ENCODE measurements at regions not wholly inside any gene's neighbourhood (a gene's known extent, or its start where the extent isn't known, plus 50 kb on each side); places are given as distances from the start of the nearest gene placed in this dataset.

DNA sequence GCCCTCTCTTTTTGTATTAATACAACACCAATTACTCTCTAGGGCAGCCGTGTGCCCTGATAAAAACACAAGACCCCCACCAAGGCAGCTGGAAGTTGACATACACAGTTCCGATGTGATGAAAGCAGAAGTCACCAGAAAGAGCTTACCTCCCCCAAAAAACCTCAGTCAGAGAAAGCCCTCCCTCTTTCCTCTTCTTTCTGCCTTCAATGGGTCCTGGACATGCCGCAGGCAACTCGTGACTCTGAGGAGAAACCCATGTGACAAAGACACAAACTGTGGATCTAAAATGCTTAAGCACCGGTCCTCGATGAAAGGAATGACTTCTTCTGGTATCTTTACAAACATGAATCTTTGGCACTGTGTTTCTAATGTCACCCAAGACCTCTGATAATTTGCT is 117.7 kb upstream of the CCDC28A start:
- TF ChIP-seq, protein P1, sequence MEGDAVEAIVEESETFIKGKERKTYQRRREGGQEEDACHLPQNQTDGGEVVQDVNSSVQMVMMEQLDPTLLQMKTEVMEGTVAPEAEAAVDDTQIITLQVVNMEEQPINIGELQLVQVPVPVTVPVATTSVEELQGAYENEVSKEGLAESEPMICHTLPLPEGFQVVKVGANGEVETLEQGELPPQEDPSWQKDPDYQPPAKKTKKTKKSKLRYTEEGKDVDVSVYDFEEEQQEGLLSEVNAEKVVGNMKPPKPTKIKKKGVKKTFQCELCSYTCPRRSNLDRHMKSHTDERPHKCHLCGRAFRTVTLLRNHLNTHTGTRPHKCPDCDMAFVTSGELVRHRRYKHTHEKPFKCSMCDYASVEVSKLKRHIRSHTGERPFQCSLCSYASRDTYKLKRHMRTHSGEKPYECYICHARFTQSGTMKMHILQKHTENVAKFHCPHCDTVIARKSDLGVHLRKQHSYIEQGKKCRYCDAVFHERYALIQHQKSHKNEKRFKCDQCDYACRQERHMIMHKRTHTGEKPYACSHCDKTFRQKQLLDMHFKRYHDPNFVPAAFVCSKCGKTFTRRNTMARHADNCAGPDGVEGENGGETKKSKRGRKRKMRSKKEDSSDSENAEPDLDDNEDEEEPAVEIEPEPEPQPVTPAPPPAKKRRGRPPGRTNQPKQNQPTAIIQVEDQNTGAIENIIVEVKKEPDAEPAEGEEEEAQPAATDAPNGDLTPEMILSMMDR (IDR thresholded peaks at IDR 0.05; ENCODE audit: unreplicated experiment in 3 of 3), result no peak
- H3K4me3 Mint-ChIP-seq, result no peak overlapping the region
- peaks cover 22% of the 10 kb centered on the region for H3K4me1 Mint-ChIP-seq
- H3K36me3 Mint-ChIP-seq (ENCODE audit: low read depth), result no peaks in the 10 kb centered on the region
- H3K27me3 Mint-ChIP-seq (ENCODE audit: low read depth), result no peaks in the 10 kb centered on the region
- no peak overlapping the region for H3K27ac Mint-ChIP-seq
- H3K9me3 Mint-ChIP-seq, result no peaks in the 10 kb centered on the region

- no peak overlapping the region for H3K4me3 Mint-ChIP-seq
- H3K27me3 Mint-ChIP-seq (ENCODE audit: low read depth), result no peaks in the 10 kb centered on the region
- H3K4me1 Mint-ChIP-seq, result peaks cover 22% of the 10 kb centered on the region
- no peaks in the 10 kb centered on the region for H3K36me3 Mint-ChIP-seq (ENCODE audit: low read depth)
- TF ChIP-seq, protein P1 (IDR thresholded peaks at IDR 0.05; ENCODE audit: unreplicated experiment in 3 of 3), result no peak
- no peaks in the 10 kb centered on the region for H3K9me3 Mint-ChIP-seq
- no peak overlapping the region for H3K27ac Mint-ChIP-seq
These were observed 117.1 kb upstream of the CCDC28A start for GRCh38 chr6:138656364-138657064.

DNA sequence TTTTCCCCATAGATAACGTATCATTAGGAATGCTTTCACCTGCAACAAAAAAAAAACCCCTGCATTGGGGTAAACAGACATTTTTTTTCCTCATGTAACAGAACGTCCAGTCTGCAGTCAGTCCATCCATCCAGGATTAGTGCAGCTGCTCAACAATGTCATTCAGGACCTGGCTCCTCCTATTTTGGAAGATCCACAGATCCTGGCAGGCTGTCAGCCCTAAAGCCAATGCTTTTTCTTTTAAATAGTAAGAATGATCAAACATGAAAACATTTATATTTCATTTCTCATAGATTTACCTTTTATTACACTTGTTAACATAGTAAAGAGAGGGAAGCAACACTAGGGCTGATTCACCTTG is 116.5 kb upstream of the CCDC28A start:
- Mint-ChIP-seq H3K4me3 (no peak overlapping the region), H3K27me3 (ENCODE audit: low read depth) (no peaks in the 10 kb centered on the region), H3K4me1 (peaks cover 22% of the 10 kb centered on the region), H3K36me3 (ENCODE audit: low read depth) (no peaks in the 10 kb centered on the region), H3K27ac (no peak overlapping the region), H3K9me3 (no peaks in the 10 kb centered on the region)
- TF ChIP-seq, protein P1 (IDR thresholded peaks at IDR 0.05; ENCODE audit: unreplicated experiment in 3 of 3), result no peak

- H3K4me1 Mint-ChIP-seq, result peaks cover 16% of the 10 kb centered on the region
- no peak overlapping the region for H3K27ac Mint-ChIP-seq
- H3K4me3 Mint-ChIP-seq, result no peak overlapping the region
- no peaks in the 10 kb centered on the region for H3K36me3 Mint-ChIP-seq (ENCODE audit: low read depth)
- TF ChIP-seq, protein P1 (IDR thresholded peaks at IDR 0.05; ENCODE audit: unreplicated experiment in 3 of 3), result no peak
- no peaks in the 10 kb centered on the region for H3K27me3 Mint-ChIP-seq (ENCODE audit: low read depth)
- H3K9me3 Mint-ChIP-seq, result no peaks in the 10 kb centered on the region
These were observed 113.6 kb upstream of the CCDC28A start for GRCh38 chr6:138659998-138660397.

- H3K4me1 Mint-ChIP-seq, result peaks cover 5% of the 10 kb centered on the region
- TF ChIP-seq, protein P1 (IDR thresholded peaks at IDR 0.05; ENCODE audit: unreplicated experiment in 3 of 3), result no peak
- no peak overlapping the region for H3K4me3 Mint-ChIP-seq
- no peaks in the 10 kb centered on the region for H3K36me3 Mint-ChIP-seq (ENCODE audit: low read depth)
- no peaks in the 10 kb centered on the region for H3K27me3 Mint-ChIP-seq (ENCODE audit: low read depth)
- no peaks in the 10 kb centered on the region for H3K9me3 Mint-ChIP-seq
- no peak overlapping the region for H3K27ac Mint-ChIP-seq
These were observed 111.1 kb upstream of the CCDC28A start for GRCh38 chr6:138662471-138662870.

DNA sequence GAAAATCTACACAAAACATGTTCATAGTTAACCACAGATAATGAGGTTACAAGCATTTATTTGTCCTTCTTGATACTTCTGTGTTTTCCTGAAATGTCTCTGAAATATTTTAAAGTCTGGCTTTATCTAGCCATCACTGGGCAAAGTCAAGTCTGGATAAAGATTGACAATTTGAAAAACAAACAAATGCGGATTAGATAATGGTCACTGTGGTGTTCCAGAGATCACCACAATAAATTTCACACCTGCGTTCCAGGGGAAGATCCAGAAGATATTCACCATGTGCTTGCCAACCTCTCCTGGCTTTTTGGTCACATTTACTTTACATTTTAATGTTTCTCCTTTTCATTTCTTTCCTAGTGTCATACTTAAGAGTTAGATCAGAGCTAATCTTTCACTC is 109.7 kb upstream of the CCDC28A start:
- no peaks in the 10 kb centered on the region for H3K4me1 Mint-ChIP-seq
- no peaks in the 10 kb centered on the region for H3K36me3 Mint-ChIP-seq (ENCODE audit: low read depth)
- no peaks in the 10 kb centered on the region for H3K27me3 Mint-ChIP-seq (ENCODE audit: low read depth)
- no peak overlapping the region for H3K4me3 Mint-ChIP-seq
- H3K9me3 Mint-ChIP-seq, result no peaks in the 10 kb centered on the region
- TF ChIP-seq, protein P1 (IDR thresholded peaks at IDR 0.05; ENCODE audit: unreplicated experiment in 3 of 3), result no peak
- no peak overlapping the region for H3K27ac Mint-ChIP-seq

Data from nephron (organoid).